ENCODE measurements at regions not wholly inside any gene's neighbourhood (a gene's known extent, or its start where the extent isn't known, plus 50 kb on each side); places are given as distances from the start of the nearest gene placed in this dataset.

GRCh38 chr2:45214550-45214949 lies 205.3 kb upstream of the SIX2 start:
- TF ChIP-seq CTCF (IDR thresholded peaks at IDR 0.05; ENCODE audit: low read length) (no peak), EZH2 (IDR thresholded peaks at IDR 0.05; ENCODE audit: borderline replicate concordance, low read length) (no peak)

Measured in OCI-LY1 (cell line).